Ramos (cell line): ENCODE measurements at regions not wholly inside any gene's neighbourhood (a gene's known extent, or its start where the extent isn't known, plus 50 kb on each side); places are given as distances from the start of the nearest gene placed in this dataset.

Experiments used
- in situ Hi-C: fragments of 300-500 bp; cut with MboI; formaldehyde crosslinking; loops from one replicate; pipeline ENCODE4 v1.14.3; 2022; ENCODE audit warnings: low sequenced_read_pairs; ENCODE audit not compliant: unreplicated experiment

DNA sequence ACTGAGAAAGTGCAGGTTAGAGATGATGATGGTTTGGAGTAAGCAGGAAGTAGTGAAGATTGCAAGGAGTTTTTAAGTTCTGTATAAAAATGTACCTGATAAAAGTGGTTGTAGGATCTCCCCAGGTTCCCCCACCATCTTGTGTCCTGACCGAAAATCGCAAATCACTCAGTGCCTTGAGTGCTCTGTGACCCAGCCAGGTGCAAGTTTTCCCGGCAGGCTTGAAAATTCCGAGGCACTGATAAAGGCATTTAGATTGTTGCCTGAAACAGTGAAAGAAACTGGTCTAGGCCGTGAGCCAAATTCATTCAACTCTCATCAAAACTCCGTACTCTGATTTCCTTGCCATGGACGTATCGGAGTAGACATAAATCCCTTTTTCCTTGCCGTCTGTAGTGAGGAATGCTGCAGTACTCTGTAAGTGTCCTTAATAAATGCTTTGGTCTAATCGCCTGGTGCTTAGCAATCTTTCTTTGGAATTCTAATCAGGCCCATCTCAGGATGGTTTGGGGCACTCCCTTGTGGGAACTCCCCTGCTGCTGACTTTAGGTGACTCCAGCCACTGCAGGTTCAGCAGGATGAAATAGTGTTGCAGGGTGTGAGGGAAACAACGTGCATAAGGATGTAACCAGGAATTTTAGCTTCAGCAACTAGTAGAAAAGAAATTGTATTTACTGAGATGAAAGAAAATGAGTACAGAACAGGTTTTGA, 1199.8 kb upstream of the MAP3K7 start:
- in situ Hi-C loops = no loop called here

GRCh38 chr6:91782802-91783201, 1195.9 kb upstream of the MAP3K7 start:
- in situ Hi-C loops = no loop called here

GRCh38 chr6:91781946-91782345, 1195.1 kb upstream of the MAP3K7 start:
- in situ Hi-C loops = no loop called here

- in situ Hi-C loops = no loop called here
Observed at GRCh38 chr6:91780270-91780669, 1193.4 kb upstream of the MAP3K7 start.

GRCh38 chr6:91761621-91762020, 1174.7 kb upstream of the MAP3K7 start:
- in situ Hi-C loops = no loop called here

DNA sequence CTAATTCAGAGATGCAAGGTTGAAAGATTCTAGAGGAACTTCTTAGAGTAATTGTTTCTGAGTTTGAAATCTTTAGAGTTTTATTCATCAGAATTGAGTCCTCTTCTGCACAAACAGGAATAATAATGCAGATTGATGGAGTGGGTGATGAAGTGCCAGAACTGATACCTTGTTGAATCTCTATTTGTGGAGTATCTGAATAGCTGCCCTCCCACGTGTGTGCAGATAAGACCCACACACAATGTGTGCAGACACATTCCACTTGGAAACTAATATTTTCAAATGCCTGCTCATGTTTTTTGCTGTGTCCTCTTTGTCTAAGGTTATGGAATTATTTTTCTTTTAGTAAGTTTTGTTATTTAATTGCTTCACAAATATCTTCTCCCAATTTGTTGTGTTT, 1167.8 kb upstream of the MAP3K7 start:
- in situ Hi-C loops = no loop called here

DNA sequence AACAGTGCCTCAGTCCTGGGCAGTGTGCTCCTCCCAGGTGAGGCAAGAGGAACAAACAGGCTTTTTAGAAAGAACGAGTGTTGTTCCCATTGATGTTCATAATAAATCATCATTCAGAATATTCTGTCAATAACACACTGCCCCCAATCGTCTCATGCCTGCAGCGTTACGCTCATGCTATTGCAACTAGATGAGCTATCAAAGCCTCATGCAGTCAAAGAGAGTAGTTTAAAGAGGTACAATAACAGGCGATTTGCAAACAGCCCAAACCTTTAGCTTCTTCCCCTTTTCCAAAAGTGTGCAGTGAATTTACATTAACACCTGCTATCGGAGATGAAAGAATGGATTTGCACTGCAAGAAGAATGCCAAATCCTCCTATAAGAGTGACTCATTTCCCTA, 1164.7 kb upstream of the MAP3K7 start:
- in situ Hi-C loops = no loop called here

GRCh38 chr6:91744566-91744965, 1157.7 kb upstream of the MAP3K7 start:
- in situ Hi-C loops = no loop called here

DNA sequence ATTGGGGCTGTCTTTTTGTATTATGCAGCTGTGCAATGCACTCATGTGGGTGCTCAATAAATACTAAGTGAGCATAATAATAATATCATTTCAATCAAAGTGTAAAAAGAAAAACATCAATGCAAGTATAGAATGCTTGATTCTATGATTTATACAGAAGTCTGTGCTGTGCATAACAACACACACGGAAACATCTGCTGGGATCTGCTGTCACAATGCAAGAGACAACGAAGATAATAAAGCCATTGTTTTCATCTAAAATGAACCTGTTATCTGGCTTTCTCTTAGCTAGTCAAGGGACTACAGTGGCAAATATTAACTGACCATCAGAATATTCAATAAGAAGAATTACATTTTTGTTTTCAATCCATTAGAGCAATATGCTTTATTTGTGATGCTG, 1156.9 kb upstream of the MAP3K7 start:
- in situ Hi-C loops = no loop called here

DNA sequence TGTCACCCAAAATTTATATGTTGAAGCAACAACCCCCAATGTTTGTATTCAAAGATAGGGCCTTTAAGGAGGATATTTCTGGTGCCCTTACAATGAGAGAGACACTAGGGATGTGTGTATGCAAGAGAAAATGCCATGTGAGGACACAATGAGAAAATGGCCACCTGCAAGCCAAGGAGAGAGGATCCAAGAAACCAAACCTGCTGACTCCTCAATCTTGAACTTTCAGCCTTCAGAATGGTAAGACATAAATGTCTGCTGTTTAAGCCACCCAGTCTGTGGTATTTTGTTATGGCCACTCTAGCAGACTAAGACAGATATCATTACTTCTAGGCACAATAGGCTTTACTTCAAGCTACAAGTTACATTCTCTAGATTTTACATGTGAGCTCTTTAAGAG, 1145.1 kb upstream of the MAP3K7 start:
- in situ Hi-C loops = no loop called here

DNA sequence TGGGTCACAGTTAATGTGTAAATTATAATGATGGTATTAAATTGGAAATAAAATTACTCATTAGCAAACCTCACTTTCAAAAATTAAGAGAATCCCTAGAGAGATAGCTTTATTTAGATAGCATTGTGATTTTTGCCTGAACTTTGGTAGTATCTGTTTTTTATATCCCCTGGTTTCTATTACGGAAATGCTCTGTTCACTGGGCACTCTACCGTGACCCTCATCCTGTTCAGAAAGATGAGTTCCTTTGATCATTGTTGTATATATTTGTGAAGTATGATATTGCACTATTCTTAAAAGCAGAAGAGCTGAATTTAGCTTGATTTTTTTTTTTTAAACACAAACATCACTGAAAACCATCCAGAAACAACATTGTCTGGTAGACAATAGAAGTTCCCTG, 1143.8 kb upstream of the MAP3K7 start:
- in situ Hi-C loops = no loop called here

GRCh38 chr6:91720324-91720723, 1133.5 kb upstream of the MAP3K7 start:
- in situ Hi-C loops = no loop called here

DNA sequence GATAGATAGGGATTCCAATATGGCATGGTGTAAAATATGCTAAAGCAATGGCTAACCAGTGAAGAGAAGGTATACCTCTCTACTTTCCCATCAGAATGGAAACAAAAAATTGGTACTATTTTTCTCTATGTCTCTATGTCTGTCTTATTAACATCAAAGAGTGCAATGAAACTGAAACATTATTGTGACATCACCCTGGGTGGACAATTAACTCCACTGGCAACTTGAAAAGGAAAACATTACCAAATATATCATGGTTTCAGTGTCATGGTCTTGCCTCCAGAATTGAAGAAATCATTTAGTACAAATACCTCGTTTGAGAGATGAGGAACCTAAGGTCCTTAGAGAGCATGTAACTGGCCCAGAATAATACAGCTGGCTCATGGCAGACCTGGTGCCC, 1132.5 kb upstream of the MAP3K7 start:
- in situ Hi-C loops = no loop called here

DNA sequence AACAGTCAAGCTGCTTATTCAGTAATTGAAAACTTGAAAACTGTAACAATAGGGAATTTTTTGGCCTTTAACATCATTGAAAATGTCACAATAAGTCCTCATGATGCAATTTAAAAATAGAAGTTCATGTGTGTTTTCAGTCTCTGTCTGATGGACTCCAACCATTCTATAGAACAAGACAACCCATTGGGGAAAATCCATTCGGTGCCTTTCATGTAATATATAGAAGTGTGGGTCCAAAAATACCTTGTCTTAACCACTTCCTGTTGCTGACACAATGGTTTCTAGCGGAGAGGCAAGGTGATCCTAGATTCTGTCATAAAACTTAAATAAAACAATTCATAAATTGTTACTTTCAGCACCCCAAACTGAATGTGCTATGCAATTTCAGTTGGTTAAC, 1131.3 kb upstream of the MAP3K7 start:
- in situ Hi-C loops = no loop called here

DNA sequence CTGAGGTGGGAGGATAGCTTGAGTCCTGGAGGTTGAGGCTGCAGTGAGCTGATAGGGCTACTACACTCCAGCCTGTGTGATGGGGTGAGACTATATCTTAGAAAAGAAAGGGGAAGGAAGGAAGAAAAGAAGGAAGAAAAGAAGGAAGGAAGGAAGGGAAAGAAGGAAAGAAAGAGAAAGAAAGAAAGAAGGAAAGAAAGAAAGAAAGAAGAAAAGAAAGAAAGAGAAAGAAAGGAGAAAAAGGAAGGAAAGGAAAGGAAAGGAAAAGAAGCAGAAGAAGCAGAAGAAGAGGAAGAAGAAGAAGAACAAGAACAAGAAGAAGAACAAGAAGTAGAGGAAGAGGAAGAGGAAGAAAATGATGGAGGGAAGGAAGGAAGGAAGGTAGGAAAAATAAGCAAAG, 1130.2 kb upstream of the MAP3K7 start:
- in situ Hi-C loops = no loop called here

- in situ Hi-C loops = no loop called here
Observed at GRCh38 chr6:91716361-91716760, 1129.5 kb upstream of the MAP3K7 start.

- in situ Hi-C loops = no loop called here
Observed at GRCh38 chr6:91715171-91715805, 1128.4 kb upstream of the MAP3K7 start.

- in situ Hi-C loops = no loop called here
Observed at GRCh38 chr6:91713911-91714310, 1127.0 kb upstream of the MAP3K7 start.

DNA sequence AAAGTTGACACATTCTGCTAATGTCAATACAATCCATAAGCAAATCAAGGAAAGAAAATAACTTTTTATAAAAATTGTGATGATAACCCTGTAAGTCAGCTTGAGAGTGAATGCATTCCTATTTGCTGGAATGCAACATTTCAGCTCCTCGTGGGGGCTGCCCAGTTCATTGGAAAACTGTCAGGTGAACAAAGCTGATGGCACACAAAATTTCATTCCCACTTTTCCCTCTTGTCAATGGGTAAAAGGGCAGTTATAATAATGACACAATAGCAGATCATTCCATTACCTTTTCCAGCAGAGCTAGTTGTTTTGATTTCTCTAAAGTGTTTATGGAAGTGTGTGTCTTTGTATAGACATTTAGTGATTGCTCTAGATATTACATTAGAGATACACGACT, 1124.6 kb upstream of the MAP3K7 start:
- in situ Hi-C loops = no loop called here

GRCh38 chr6:91710342-91710741, 1123.5 kb upstream of the MAP3K7 start:
- in situ Hi-C loops = no loop called here

- in situ Hi-C loops = no loop called here
Observed at GRCh38 chr6:91708534-91708933, 1121.7 kb upstream of the MAP3K7 start.

GRCh38 chr6:91705646-91706045, 1118.8 kb upstream of the MAP3K7 start:
- in situ Hi-C loops = no loop called here
